HepG2 (cell line): ENCODE measurements at regions not wholly inside any gene's neighbourhood (a gene's known extent, or its start where the extent isn't known, plus 50 kb on each side); places are given as distances from the start of the nearest gene placed in this dataset.

ENCODE experiments used
- ATAC-seq: fragments of 200-7000 bp; cut with Tn5 transposase; 3 replicates; pipeline ENCODE4 v1.9.1; 2020; ENCODE audit warnings: mild to moderate bottlenecking, moderate library complexity
- BruUV-seq: library from RNA; stranded (reverse); fragments of 400-500 nt; replicated peaks from 2 replicates; lab custom pipeline; 2021; lab: Mats Ljungman, UMichigan
- CTCF ChIA-PET: fragments of 300-600 bp; formaldehyde crosslinking; extraction: SDS; loops from one replicate; lab custom pipeline; 2021; ENCODE audit warnings: low total read pairs, inconsistent platforms, low intra/inter-chr PET ratio; lab: Yijun Ruan, JAX
- POLR2A ChIA-PET: fragments of 350-600 bp; sonication (Branson Sonifier 250); formaldehyde crosslinking; loops from one replicate; lab custom pipeline; 2020; ENCODE audit warnings: antibody characterized with exemption, inconsistent platforms; lab: Yijun Ruan, JAX
- DNase-seq: peaks from one replicate; pipeline ENCODE4 v3.0.0-alpha.2; 2015; ENCODE audit warnings: low spot score
- FAIRE-seq: peaks from 3 replicates; lab custom pipeline; 2011; peaks lifted over from hg19 to GRCh38; lab: Jason Lieb, UNC
- H2AFZ ChIP-seq: one replicate; pipeline ENCODE4 v1.6.1; 2011; ENCODE audit warnings: low read length, inconsistent platforms
- H3K27ac ChIP-seq: fragments of 300-600 bp; 3 replicates; pipeline ENCODE4 v1.8.0; 2011; ENCODE audit warnings: mixed run types, mild to moderate bottlenecking, mixed read lengths, low read length, inconsistent platforms; ENCODE audit not compliant: insufficient read depth; ENCODE audit errors: extremely low read length
- H3K27me3 ChIP-seq, 2 experiments: fragments of 200-600 bp in 1 of 2; 2 replicates in 1 of 2; 3 replicates in 1 of 2; pipeline versions ENCODE4 v1.6.0 to v1.8.0; 2011; ENCODE audit warnings: low read length in 2 of 2, mild to moderate bottlenecking in 2 of 2, moderate library complexity in 2 of 2, inconsistent platforms in 1 of 2; ENCODE audit not compliant: insufficient read depth in 2 of 2, control insufficient read depth in 1 of 2
- H3K36me3 ChIP-seq, 2 experiments: fragments of 200-600 bp in 1 of 2; replicated peaks in 1 of 2; 2 replicates in 1 of 2; 3 replicates in 1 of 2; pipeline versions ENCODE4 v1.5.1 to v1.8.0; 2011; ENCODE audit warnings: low read length in 2 of 2, inconsistent platforms in 1 of 2; ENCODE audit not compliant: insufficient read depth in 2 of 2, control insufficient read depth in 1 of 2
- H3K4me1 ChIP-seq: 2 replicates; pipeline ENCODE4 v1.5.1; 2012; ENCODE audit warnings: low read length, inconsistent platforms; ENCODE audit not compliant: insufficient read depth
- H3K4me2 ChIP-seq: 2 replicates; pipeline ENCODE4 v1.6.0; 2011; ENCODE audit warnings: low read depth, low read length, inconsistent platforms
- H3K4me3 ChIP-seq, 3 experiments: fragments of 200-600 bp in 1 of 3; sonication (generic), shearing (Covaris generic) in 1 of 3; replicated peaks in 1 of 3; 2 replicates each; pipeline ENCODE4 v1.5.1; 2011 to 2016; ENCODE audit warnings: low read length in 3 of 3, inconsistent platforms in 2 of 3, low read depth in 2 of 3, mild to moderate bottlenecking in 2 of 3, control low read depth in 1 of 3, mixed read lengths in 1 of 3; ENCODE audit not compliant: insufficient read depth in 1 of 3
- H3K79me2 ChIP-seq: one replicate; pipeline ENCODE4 v1.6.1; 2011; ENCODE audit warnings: low read length, inconsistent platforms; ENCODE audit not compliant: insufficient read depth
- H3K9ac ChIP-seq: 2 replicates; pipeline ENCODE4 v1.6.0; 2011; ENCODE audit warnings: mild to moderate bottlenecking, low read depth, low read length, inconsistent platforms; ENCODE audit not compliant: insufficient read depth
- H3K9me3 ChIP-seq: 2 replicates; pipeline ENCODE4 v1.5.1; 2012; ENCODE audit warnings: mild to moderate bottlenecking, low read length
- H4K20me1 ChIP-seq: 2 replicates; pipeline ENCODE4 v1.6.0; 2011; ENCODE audit warnings: inconsistent platforms, mild to moderate bottlenecking, low read length, moderate library complexity; ENCODE audit not compliant: insufficient read depth
- SP2 ChIP-seq: sonication (generic); formaldehyde crosslinking; IDR thresholded peaks from 2 replicates; pipeline ENCODE4 v1.5.1; 2020; ENCODE audit warnings: mild to moderate bottlenecking, missing genetic modification reagents
- SPEN ChIP-seq: sonication (generic); formaldehyde crosslinking; IDR thresholded peaks from 2 replicates; pipeline ENCODE4 v1.5.1; 2020; ENCODE audit warnings: low read depth, mild to moderate bottlenecking, missing genetic modification reagents
- WGBS: methylation state at CpG from one replicate; pipeline ENCODE4 v1.1.6; 2017; ENCODE audit warnings: low lambda C conversion rate; 5-methylcytosine and 5-hydroxymethylcytosine counted together
- in situ Hi-C: cut with HindIII; loops from 2 replicates; pipeline ENCODE4 v1.10.0; 2017; ENCODE audit warnings: low pct_unique_long_range_greater_than_20kb; ENCODE audit not compliant: extremely low pct_ligation_motif_present
- intact Hi-C: fragments of 100-400 bp; cut with micrococcal nuclease; formaldehyde crosslinking; loops from one replicate; pipeline ENCODE4 v1.10.0; 2022; ENCODE audit not compliant: unreplicated experiment
- TF ChIP-seq, protein P1 (sequence below): sonication (generic); formaldehyde crosslinking; IDR thresholded peaks from 2 replicates; pipeline ENCODE4 v1.8.0; 2023; ENCODE audit warnings: mild to moderate bottlenecking, missing genetic modification reagents
- TF ChIP-seq, protein P2 (sequence below): sonication (generic); formaldehyde crosslinking; IDR thresholded peaks from 2 replicates; pipeline ENCODE4 v1.5.1; 2020; ENCODE audit warnings: missing genetic modification reagents, mild to moderate bottlenecking, borderline replicate concordance
- TF ChIP-seq, protein P3 (sequence below): sonication (generic); formaldehyde crosslinking; IDR thresholded peaks from 2 replicates; pipeline ENCODE4 v1.4.0; 2020; ENCODE audit warnings: mild to moderate bottlenecking, missing genetic modification reagents, borderline replicate concordance
- TF ChIP-seq, protein P4 (sequence below): sonication (generic); formaldehyde crosslinking; IDR thresholded peaks from 2 replicates; pipeline ENCODE4 v1.5.1; 2020; ENCODE audit warnings: mild to moderate bottlenecking, missing genetic modification reagents, borderline replicate concordance
- TF ChIP-seq, protein P5 (sequence below): IDR thresholded peaks from 2 replicates; pipeline ENCODE4 v1.6.1; 2016; ENCODE audit warnings: low read depth, borderline replicate concordance

DNA sequence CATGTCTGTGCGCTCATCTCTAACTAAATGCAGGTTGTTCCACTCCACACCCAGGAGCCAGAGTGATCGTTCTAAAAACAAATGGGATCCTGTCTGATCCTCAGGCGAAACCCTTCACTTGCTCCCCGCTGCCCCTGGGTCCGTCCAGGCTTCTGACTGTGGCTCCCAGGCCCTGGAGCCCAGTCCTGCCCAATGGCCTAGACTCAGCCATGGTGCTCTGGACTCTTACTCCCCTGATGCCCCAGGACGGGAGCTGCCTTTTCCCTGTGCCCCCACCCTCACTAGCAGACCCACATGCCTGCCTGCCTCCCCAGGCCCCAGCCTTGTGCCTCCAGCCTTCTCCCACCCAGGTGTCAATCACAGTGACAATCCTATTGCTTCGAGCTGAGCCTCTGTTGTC lies 256.7 kb downstream of the BMP7 start:
- BruUV-seq: no TSS peak
- H3K4me2 ChIP-seq: no peak overlapping the region
- ChIA-PET POLR2A (no interaction called here), CTCF (no interaction called here)
- in situ Hi-C loops: no loop called here
- DNase-seq (no peak), FAIRE-seq (no peak), ATAC-seq (no peak; the same call in 2 of the 3 replicates)
- H3K79me2 ChIP-seq: no peaks in the 10 kb centered on the region
- H3K27ac ChIP-seq: no peak overlapping the region
- H4K20me1 ChIP-seq: no peaks in the 10 kb centered on the region; the same call in 1 of the 2 replicates
- intact Hi-C loops: no loop called here
- no peaks in the 10 kb centered on the region for H3K36me3 ChIP-seq
- no peak overlapping the region for H3K4me3 ChIP-seq
- no peaks in the 10 kb centered on the region; a peak in 2 of 5 replicates for H3K27me3 ChIP-seq
- H3K9me3 ChIP-seq: no peaks in the 10 kb centered on the region
- WGBS: 24% methylated on average over 7 of the region's 7 CpGs
- TF ChIP-seq, protein P1, sequence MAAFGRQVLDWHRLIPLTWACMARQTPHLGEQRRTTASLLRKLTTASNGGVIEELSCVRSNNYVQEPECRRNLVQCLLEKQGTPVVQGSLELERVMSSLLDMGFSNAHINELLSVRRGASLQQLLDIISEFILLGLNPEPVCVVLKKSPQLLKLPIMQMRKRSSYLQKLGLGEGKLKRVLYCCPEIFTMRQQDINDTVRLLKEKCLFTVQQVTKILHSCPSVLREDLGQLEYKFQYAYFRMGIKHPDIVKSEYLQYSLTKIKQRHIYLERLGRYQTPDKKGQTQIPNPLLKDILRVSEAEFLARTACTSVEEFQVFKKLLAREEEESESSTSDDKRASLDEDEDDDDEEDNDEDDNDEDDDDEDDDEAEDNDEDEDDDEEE (CRISPR knock-in tag): no peak
- TF ChIP-seq, protein P2, sequence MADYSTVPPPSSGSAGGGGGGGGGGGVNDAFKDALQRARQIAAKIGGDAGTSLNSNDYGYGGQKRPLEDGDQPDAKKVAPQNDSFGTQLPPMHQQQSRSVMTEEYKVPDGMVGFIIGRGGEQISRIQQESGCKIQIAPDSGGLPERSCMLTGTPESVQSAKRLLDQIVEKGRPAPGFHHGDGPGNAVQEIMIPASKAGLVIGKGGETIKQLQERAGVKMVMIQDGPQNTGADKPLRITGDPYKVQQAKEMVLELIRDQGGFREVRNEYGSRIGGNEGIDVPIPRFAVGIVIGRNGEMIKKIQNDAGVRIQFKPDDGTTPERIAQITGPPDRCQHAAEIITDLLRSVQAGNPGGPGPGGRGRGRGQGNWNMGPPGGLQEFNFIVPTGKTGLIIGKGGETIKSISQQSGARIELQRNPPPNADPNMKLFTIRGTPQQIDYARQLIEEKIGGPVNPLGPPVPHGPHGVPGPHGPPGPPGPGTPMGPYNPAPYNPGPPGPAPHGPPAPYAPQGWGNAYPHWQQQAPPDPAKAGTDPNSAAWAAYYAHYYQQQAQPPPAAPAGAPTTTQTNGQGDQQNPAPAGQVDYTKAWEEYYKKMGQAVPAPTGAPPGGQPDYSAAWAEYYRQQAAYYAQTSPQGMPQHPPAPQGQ (CRISPR knock-in tag): no peak
- TF ChIP-seq, protein P3, sequence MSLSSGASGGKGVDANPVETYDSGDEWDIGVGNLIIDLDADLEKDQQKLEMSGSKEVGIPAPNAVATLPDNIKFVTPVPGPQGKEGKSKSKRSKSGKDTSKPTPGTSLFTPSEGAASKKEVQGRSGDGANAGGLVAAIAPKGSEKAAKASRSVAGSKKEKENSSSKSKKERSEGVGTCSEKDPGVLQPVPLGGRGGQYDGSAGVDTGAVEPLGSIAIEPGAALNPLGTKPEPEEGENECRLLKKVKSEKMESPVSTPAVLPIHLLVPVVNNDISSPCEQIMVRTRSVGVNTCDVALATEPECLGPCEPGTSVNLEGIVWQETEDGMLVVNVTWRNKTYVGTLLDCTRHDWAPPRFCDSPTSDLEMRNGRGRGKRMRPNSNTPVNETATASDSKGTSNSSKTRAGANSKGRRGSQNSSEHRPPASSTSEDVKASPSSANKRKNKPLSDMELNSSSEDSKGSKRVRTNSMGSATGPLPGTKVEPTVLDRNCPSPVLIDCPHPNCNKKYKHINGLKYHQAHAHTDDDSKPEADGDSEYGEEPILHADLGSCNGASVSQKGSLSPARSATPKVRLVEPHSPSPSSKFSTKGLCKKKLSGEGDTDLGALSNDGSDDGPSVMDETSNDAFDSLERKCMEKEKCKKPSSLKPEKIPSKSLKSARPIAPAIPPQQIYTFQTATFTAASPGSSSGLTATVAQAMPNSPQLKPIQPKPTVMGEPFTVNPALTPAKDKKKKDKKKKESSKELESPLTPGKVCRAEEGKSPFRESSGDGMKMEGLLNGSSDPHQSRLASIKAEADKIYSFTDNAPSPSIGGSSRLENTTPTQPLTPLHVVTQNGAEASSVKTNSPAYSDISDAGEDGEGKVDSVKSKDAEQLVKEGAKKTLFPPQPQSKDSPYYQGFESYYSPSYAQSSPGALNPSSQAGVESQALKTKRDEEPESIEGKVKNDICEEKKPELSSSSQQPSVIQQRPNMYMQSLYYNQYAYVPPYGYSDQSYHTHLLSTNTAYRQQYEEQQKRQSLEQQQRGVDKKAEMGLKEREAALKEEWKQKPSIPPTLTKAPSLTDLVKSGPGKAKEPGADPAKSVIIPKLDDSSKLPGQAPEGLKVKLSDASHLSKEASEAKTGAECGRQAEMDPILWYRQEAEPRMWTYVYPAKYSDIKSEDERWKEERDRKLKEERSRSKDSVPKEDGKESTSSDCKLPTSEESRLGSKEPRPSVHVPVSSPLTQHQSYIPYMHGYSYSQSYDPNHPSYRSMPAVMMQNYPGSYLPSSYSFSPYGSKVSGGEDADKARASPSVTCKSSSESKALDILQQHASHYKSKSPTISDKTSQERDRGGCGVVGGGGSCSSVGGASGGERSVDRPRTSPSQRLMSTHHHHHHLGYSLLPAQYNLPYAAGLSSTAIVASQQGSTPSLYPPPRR: no peak
- no peak for TF ChIP-seq SP2
- TF ChIP-seq, protein P4, sequence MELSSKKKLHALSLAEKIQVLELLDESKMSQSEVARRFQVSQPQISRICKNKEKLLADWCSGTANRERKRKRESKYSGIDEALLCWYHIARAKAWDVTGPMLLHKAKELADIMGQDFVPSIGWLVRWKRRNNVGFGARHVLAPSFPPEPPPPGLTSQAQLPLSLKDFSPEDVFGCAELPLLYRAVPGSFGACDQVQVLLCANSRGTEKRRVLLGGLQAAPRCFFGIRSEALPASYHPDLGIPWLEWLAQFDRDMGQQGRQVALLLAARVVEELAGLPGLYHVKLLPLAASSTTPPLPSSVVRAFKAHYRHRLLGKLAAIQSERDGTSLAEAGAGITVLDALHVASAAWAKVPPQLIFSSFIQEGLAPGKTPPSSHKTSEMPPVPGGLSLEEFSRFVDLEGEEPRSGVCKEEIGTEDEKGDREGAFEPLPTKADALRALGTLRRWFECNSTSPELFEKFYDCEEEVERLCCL: no peak
- TF ChIP-seq, protein P5, sequence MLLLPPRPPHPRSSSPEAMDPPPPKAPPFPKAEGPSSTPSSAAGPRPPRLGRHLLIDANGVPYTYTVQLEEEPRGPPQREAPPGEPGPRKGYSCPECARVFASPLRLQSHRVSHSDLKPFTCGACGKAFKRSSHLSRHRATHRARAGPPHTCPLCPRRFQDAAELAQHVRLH: no peak
- TF ChIP-seq SPEN (CRISPR knock-in tag): no peak
- TF ChIP-seq, all 625 proteins: peak for 0
- no peak overlapping the region for H3K9ac ChIP-seq
- H3K4me1 ChIP-seq: peaks cover 4% of the 10 kb centered on the region; the same call in 1 of the 2 replicates
- no peak overlapping the region for H2AFZ ChIP-seq
